ENCODE measurements at regions not wholly inside any gene's neighbourhood (a gene's known extent, or its start where the extent isn't known, plus 50 kb on each side); places are given as distances from the start of the nearest gene placed in this dataset.
"Not testable (repeated sequence)": the region's sequence is repeated elsewhere in the genome, so short reads cannot be mapped to it uniquely, and the experiment has no call there.

GRCh38 chr15:85255502-85255901 is 124.9 kb upstream of the AKAP13 start:
- H3K9me3 ChIP-seq; H3K4me2 ChIP-seq; H4K20me1 ChIP-seq (ENCODE audit: insufficient read depth); POLR2A ChIA-PET; H3K36me3 ChIP-seq (replicated peaks in 1 of 2; ENCODE audit: control insufficient read depth in 1 of 2, insufficient read depth in 2 of 2, low read length in 1 of 2); H3F3A ChIP-seq (replicated peaks; ENCODE audit: insufficient read depth); DNase-seq; H3K27me3 ChIP-seq (ENCODE audit: insufficient read depth); H3K9me2 ChIP-seq; H3K27ac ChIP-seq (ENCODE audit: low read depth in 2 of 2, low read length in 1 of 2); H3K79me2 ChIP-seq (ENCODE audit: insufficient read depth); H3K4me1 ChIP-seq (ENCODE audit: control insufficient read depth in 1 of 2, insufficient read depth in 2 of 2, low read depth in 1 of 2, low read length in 1 of 2); H3K4me3 ChIP-seq (ENCODE audit: low read depth in 2 of 2, low read length in 1 of 2); H2AFZ ChIP-seq (ENCODE audit: low read depth); CTCF ChIA-PET; H3K9ac ChIP-seq: not testable (repeated sequence)
- WGBS (ENCODE audit: low lambda C conversion rate), result 92% methylated on average over 21 of the region's 24 CpGs

DNA sequence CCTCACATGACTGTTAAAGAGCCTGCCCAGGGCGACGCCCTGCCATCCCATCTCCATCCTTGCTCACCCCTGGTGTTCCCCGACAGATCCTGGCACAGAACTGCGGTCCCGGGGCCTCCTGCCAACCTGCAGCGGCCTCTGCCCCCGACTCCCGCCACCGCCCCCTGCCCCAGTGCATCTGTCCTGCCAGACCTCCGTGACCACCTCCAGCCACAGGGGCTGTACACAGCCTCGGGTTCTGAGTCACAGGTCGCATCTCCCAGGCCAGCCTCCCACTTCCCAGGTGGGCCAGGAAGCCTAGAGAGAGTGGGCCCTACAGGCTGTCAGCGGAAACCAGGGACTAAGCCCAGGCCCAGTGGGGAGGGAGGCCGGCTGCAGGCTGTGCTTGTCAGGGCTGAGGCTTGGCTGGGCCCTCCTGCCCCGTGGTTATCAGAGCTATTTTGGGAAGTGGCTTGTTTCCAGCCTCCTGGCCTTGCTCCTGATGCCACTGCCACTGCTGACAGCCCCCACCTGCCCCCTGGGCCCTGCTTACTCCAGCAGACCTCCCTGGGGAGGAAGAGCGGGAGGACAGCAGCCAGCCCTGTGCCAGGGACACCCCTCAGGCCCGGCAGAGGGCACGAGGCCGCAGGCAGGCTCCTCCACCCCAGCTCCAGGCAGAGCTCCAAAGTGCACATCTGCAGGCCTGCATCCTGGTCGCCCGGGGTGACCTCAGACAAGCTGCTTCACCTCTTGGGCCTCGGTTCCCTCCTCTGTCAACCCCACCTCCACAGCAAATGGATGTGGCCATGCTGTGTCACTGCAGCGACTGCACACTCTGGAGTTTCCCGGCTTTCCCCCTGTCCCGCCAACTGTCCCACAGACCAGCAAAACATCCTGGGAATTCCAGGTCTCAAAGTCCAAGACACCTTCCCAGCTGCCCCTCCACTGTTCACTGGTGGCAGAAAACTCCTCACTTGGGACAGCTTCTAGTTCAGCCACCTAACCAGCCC is 124.1 kb upstream of the AKAP13 start:
- H3K27me3 ChIP-seq (ENCODE audit: insufficient read depth); H2AFZ ChIP-seq (ENCODE audit: low read depth); H3K9me2 ChIP-seq; H3K36me3 ChIP-seq (replicated peaks in 1 of 2; ENCODE audit: control insufficient read depth in 1 of 2, insufficient read depth in 2 of 2, low read length in 1 of 2); H3K9me3 ChIP-seq; H4K20me1 ChIP-seq (ENCODE audit: insufficient read depth); H3K9ac ChIP-seq; H3K4me1 ChIP-seq (ENCODE audit: control insufficient read depth in 1 of 2, insufficient read depth in 2 of 2, low read depth in 1 of 2, low read length in 1 of 2); POLR2A ChIA-PET; H3K4me3 ChIP-seq (ENCODE audit: low read depth in 2 of 2, low read length in 1 of 2); CTCF ChIA-PET; H3K4me2 ChIP-seq; H3F3A ChIP-seq (replicated peaks; ENCODE audit: insufficient read depth); H3K79me2 ChIP-seq (ENCODE audit: insufficient read depth): not testable (repeated sequence)
- H3K27ac ChIP-seq (ENCODE audit: low read depth in 2 of 2, low read length in 1 of 2), result peak overlapping the region in 1 of 2 experiments; percentile 39; a peak in 1 of 4 replicates
- WGBS (ENCODE audit: low lambda C conversion rate), result 85% methylated on average over 12 of the region's 25 CpGs
- peak; percentile 52 for DNase-seq

GRCh38 chr15:85258062-85258445 is 122.3 kb upstream of the AKAP13 start:
- H3K4me1 ChIP-seq (ENCODE audit: control insufficient read depth in 1 of 2, insufficient read depth in 2 of 2, low read depth in 1 of 2, low read length in 1 of 2); H3K4me3 ChIP-seq (ENCODE audit: low read depth in 2 of 2, low read length in 1 of 2); H3K4me2 ChIP-seq; H2AFZ ChIP-seq (ENCODE audit: low read depth); DNase-seq; H3F3A ChIP-seq (replicated peaks; ENCODE audit: insufficient read depth); H3K9me3 ChIP-seq; H3K9me2 ChIP-seq; H3K79me2 ChIP-seq (ENCODE audit: insufficient read depth); H3K9ac ChIP-seq; POLR2A ChIA-PET; H3K27me3 ChIP-seq (ENCODE audit: insufficient read depth); H4K20me1 ChIP-seq (ENCODE audit: insufficient read depth); H3K36me3 ChIP-seq (replicated peaks in 1 of 2; ENCODE audit: control insufficient read depth in 1 of 2, insufficient read depth in 2 of 2, low read length in 1 of 2); H3K27ac ChIP-seq (ENCODE audit: low read depth in 2 of 2, low read length in 1 of 2); CTCF ChIA-PET: not testable (repeated sequence)
- WGBS (ENCODE audit: low lambda C conversion rate), result no CpG with 5 or more reads among the region's 4 CpGs

DNA sequence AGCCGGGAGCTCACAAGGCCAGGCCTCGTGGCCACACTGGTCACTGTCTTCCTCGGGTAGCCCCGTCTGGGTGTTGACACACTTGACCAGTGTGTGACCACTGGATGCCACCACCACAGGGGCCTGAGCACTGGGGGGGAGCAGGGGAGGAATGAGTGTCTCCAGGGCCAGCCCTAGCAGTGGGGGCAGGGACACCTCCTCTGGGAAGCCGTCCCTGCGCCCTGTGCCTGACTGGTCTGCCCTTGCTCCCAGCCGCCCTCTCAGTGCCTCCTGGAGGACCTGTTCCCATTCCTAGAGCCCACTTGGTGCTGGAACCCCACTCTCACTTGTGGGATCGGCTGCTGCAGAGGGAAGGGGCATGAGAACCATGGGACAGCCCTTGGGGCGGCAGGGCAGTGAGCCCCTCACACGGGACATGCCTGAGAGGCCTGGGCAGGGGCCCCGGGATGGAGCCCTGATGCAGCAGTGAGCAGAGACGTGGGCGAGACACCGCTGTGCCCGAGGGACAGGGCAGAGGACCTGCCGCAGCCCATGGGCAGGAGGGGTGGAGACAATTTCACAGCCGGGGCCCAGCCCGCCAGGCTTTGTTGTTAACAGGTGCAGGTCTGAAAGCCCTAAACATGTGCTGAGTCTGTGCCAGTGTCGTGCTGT is 121.7 kb upstream of the AKAP13 start:
- H3K27me3 ChIP-seq (ENCODE audit: insufficient read depth); H3K4me3 ChIP-seq (ENCODE audit: low read depth in 2 of 2, low read length in 1 of 2); H4K20me1 ChIP-seq (ENCODE audit: insufficient read depth); CTCF ChIA-PET; H3K27ac ChIP-seq (ENCODE audit: low read depth in 2 of 2, low read length in 1 of 2); H2AFZ ChIP-seq (ENCODE audit: low read depth); H3K4me2 ChIP-seq; POLR2A ChIA-PET; H3F3A ChIP-seq (replicated peaks; ENCODE audit: insufficient read depth); H3K36me3 ChIP-seq (replicated peaks in 1 of 2; ENCODE audit: control insufficient read depth in 1 of 2, insufficient read depth in 2 of 2, low read length in 1 of 2); H3K79me2 ChIP-seq (ENCODE audit: insufficient read depth); H3K9me3 ChIP-seq; H3K9me2 ChIP-seq; H3K9ac ChIP-seq; H3K4me1 ChIP-seq (ENCODE audit: control insufficient read depth in 1 of 2, insufficient read depth in 2 of 2, low read depth in 1 of 2, low read length in 1 of 2); DNase-seq: not testable (repeated sequence)
- 90% methylated on average over 7 of the region's 19 CpGs for WGBS (ENCODE audit: low lambda C conversion rate)

- DNase-seq; H3K4me3 ChIP-seq (ENCODE audit: low read depth in 2 of 2, low read length in 1 of 2); H3K27me3 ChIP-seq (ENCODE audit: insufficient read depth); H3K36me3 ChIP-seq (replicated peaks in 1 of 2; ENCODE audit: control insufficient read depth in 1 of 2, insufficient read depth in 2 of 2, low read length in 1 of 2); H3K4me1 ChIP-seq (ENCODE audit: control insufficient read depth in 1 of 2, insufficient read depth in 2 of 2, low read depth in 1 of 2, low read length in 1 of 2); H3K9me3 ChIP-seq; H3K9me2 ChIP-seq; CTCF ChIA-PET; H3K4me2 ChIP-seq; POLR2A ChIA-PET; H3K9ac ChIP-seq; H3F3A ChIP-seq (replicated peaks; ENCODE audit: insufficient read depth); H2AFZ ChIP-seq (ENCODE audit: low read depth); H3K79me2 ChIP-seq (ENCODE audit: insufficient read depth); H4K20me1 ChIP-seq (ENCODE audit: insufficient read depth); H3K27ac ChIP-seq (ENCODE audit: low read depth in 2 of 2, low read length in 1 of 2): not testable (repeated sequence)
- no CpG with 5 or more reads among the region's 17 CpGs for WGBS (ENCODE audit: low lambda C conversion rate)
Observed at GRCh38 chr15:85260526-85260925, 119.9 kb upstream of the AKAP13 start.

DNA sequence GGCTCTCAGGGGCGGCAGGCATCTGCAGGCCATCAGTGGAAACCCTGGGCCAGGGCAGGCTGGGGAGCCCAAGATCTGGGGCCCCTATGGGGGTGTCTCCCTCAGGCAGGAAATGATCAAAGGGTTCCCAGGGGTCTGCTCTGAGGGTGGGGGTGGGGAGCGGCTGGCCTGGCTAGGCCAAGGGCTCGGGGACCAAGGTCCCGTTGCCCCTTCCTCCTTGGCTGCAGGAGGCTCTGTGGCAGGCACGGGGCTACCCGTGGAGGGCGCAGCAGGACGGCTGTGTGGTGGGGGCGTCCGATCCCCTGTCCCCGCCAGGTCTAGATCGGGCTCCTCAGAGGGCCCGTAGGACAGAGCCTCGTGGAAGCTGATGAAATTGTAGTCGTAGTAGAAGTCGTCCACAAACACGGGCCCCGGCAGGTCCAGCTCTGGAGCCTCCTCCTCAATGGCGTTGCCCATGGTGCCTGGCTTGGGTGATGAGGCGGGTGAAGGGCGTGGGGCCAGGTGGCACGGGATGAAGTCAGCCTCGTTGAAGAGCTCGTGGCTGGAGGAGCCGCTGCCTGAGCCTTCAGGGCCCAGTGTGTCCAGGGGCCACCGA is 117.8 kb upstream of the AKAP13 start:
- H3K9ac ChIP-seq; POLR2A ChIA-PET; H3K27me3 ChIP-seq (ENCODE audit: insufficient read depth); H3K36me3 ChIP-seq (replicated peaks in 1 of 2; ENCODE audit: control insufficient read depth in 1 of 2, insufficient read depth in 2 of 2, low read length in 1 of 2); H3F3A ChIP-seq (replicated peaks; ENCODE audit: insufficient read depth); H3K4me1 ChIP-seq (ENCODE audit: control insufficient read depth in 1 of 2, insufficient read depth in 2 of 2, low read depth in 1 of 2, low read length in 1 of 2); H3K79me2 ChIP-seq (ENCODE audit: insufficient read depth); H3K4me2 ChIP-seq; H3K9me2 ChIP-seq; H3K27ac ChIP-seq (ENCODE audit: low read depth in 2 of 2, low read length in 1 of 2); H2AFZ ChIP-seq (ENCODE audit: low read depth); H3K9me3 ChIP-seq; CTCF ChIA-PET; H4K20me1 ChIP-seq (ENCODE audit: insufficient read depth); H3K4me3 ChIP-seq (ENCODE audit: low read depth in 2 of 2, low read length in 1 of 2); DNase-seq: not testable (repeated sequence)
- WGBS (ENCODE audit: low lambda C conversion rate), result 83% methylated on average over 9 of the region's 26 CpGs

Data from SK-N-SH (cell line).